ENCODE measurements at regions not wholly inside any gene's neighbourhood (a gene's known extent, or its start where the extent isn't known, plus 50 kb on each side); places are given as distances from the start of the nearest gene placed in this dataset.

GRCh38 chr1:91583326-91583755 lies 82.7 kb downstream of the CDC7 start:
- TF ChIP-seq CTCF (IDR thresholded peaks at IDR 0.05; ENCODE audit: insufficient read depth, low read depth, low read length) (no peak), EZH2 (IDR thresholded peaks at IDR 0.05; ENCODE audit: insufficient read depth, low read length) (no peak)

All from astrocyte (in vitro differentiated cells and primary cell).